Stimulated activated effector memory CD8-positive, alpha-beta T cell treated with anti-CD3 and anti-CD28 coated beads, Interleukin-12 subunit alpha, Interleukin-12 subunit beta, amount 100 ng/mL, for 72 hours (primary cell): ENCODE measurements at regions not wholly inside any gene's neighbourhood (a gene's known extent, or its start where the extent isn't known, plus 50 kb on each side); places are given as distances from the start of the nearest gene placed in this dataset.
"Not testable (repeated sequence)": the region's sequence is repeated elsewhere in the genome, so short reads cannot be mapped to it uniquely, and the experiment has no call there.

Source experiments
- ATAC-seq: fragments of 150-1000 bp; cut with Tn5 transposase; 2 replicates; pipeline ENCODE4 v1.10.0; 2021
- DNase-seq, 2 donors: peaks; one replicate each; pipeline ENCODE4 v3.0.0; 2021 to 2022; ENCODE audit warnings: low spot score in 2 of 2
- H3K27ac Mint-ChIP-seq: one replicate; pipeline ENCODE4 v1.8.0; 2022; ENCODE audit warnings: mild to moderate bottlenecking, mixed read lengths
- H3K36me3 Mint-ChIP-seq: one replicate; pipeline ENCODE4 v1.8.0; 2022; ENCODE audit warnings: mild to moderate bottlenecking, mixed read lengths
- H3K4me1 Mint-ChIP-seq: one replicate; pipeline ENCODE4 v1.8.0; 2022; ENCODE audit warnings: mixed read lengths
- H3K4me3 Mint-ChIP-seq: one replicate; pipeline ENCODE4 v1.8.0; 2022; ENCODE audit warnings: mild to moderate bottlenecking, mixed read lengths
- H3K9me3 Mint-ChIP-seq: one replicate; pipeline ENCODE4 v1.8.0; 2022; ENCODE audit warnings: mixed read lengths

GRCh38 chr1:146292940-146293936 lies 64.4 kb upstream of the NOTCH2NLA start:
- H3K9me3 Mint-ChIP-seq, H3K27ac Mint-ChIP-seq, H3K4me3 Mint-ChIP-seq, H3K36me3 Mint-ChIP-seq, DNase-seq, H3K4me1 Mint-ChIP-seq: not testable (repeated sequence)
- peak; percentile 60 for ATAC-seq

GRCh38 chr1:146292424-146292823 lies 63.6 kb upstream of the NOTCH2NLA start:
- not testable (repeated sequence) for H3K4me1 Mint-ChIP-seq, DNase-seq, ATAC-seq, H3K4me3 Mint-ChIP-seq, H3K36me3 Mint-ChIP-seq, H3K27ac Mint-ChIP-seq, H3K9me3 Mint-ChIP-seq

- not testable (repeated sequence) for DNase-seq
Observed at GRCh38 chr1:146287881-146288280, 59.1 kb upstream of the NOTCH2NLA start.

GRCh38 chr1:146284760-146285159 lies 55.9 kb upstream of the NOTCH2NLA start:
- H3K4me1 Mint-ChIP-seq, DNase-seq, H3K36me3 Mint-ChIP-seq, H3K27ac Mint-ChIP-seq, H3K9me3 Mint-ChIP-seq, H3K4me3 Mint-ChIP-seq: not testable (repeated sequence)
- ATAC-seq, result peak; percentile 80

More at GRCh38 chr1:146287881-146288280, 59.1 kb upstream of the NOTCH2NLA start:
- ATAC-seq, H3K4me1 Mint-ChIP-seq, H3K9me3 Mint-ChIP-seq, H3K4me3 Mint-ChIP-seq, H3K27ac Mint-ChIP-seq, H3K36me3 Mint-ChIP-seq: not testable (repeated sequence)

GRCh38 chr1:146283527-146283880 lies 54.7 kb upstream of the NOTCH2NLA start:
- ATAC-seq, result peak; percentile 61
- not testable (repeated sequence) for H3K36me3 Mint-ChIP-seq, DNase-seq, H3K4me1 Mint-ChIP-seq, H3K4me3 Mint-ChIP-seq, H3K9me3 Mint-ChIP-seq, H3K27ac Mint-ChIP-seq

GRCh38 chr1:146282807-146283526 lies 54.1 kb upstream of the NOTCH2NLA start:
- H3K4me3 Mint-ChIP-seq, H3K27ac Mint-ChIP-seq, H3K36me3 Mint-ChIP-seq, H3K4me1 Mint-ChIP-seq, DNase-seq, H3K9me3 Mint-ChIP-seq: not testable (repeated sequence)
- peak; percentile 93 for ATAC-seq

- not testable (repeated sequence) for ATAC-seq, DNase-seq, H3K9me3 Mint-ChIP-seq, H3K4me1 Mint-ChIP-seq, H3K36me3 Mint-ChIP-seq, H3K27ac Mint-ChIP-seq, H3K4me3 Mint-ChIP-seq
Observed at GRCh38 chr1:146281522-146281921, 52.7 kb upstream of the NOTCH2NLA start.

- ATAC-seq, H3K9me3 Mint-ChIP-seq, H3K36me3 Mint-ChIP-seq, H3K4me1 Mint-ChIP-seq, H3K4me3 Mint-ChIP-seq, H3K27ac Mint-ChIP-seq, DNase-seq: not testable (repeated sequence)
Observed at GRCh38 chr1:146278758-146279157, 49.9 kb upstream of the NOTCH2NLA start.
